Astrocyte (in vitro differentiated cells and primary cell): ENCODE measurements at regions not wholly inside any gene's neighbourhood (a gene's known extent, or its start where the extent isn't known, plus 50 kb on each side); places are given as distances from the start of the nearest gene placed in this dataset.
A peak's percentile ranks its signal among the peaks of the same experiment; 100 is the strongest.

Experiments
- DNase-seq: peaks from one replicate; pipeline ENCODE4 v3.0.0-alpha.2; 2010; ENCODE audit warnings: low read depth
- FAIRE-seq: peaks from 2 replicates; lab custom pipeline; 2011; peaks lifted over from hg19 to GRCh38; lab: Jason Lieb, UNC
- H2AFZ ChIP-seq: 2 replicates; pipeline ENCODE4 v1.6.0; 2012; ENCODE audit warnings: low read depth, low read length, inconsistent platforms
- H3K27ac ChIP-seq: 2 replicates; pipeline ENCODE4 v1.5.1; 2011; ENCODE audit warnings: low read depth, low read length, inconsistent platforms
- H3K27me3 ChIP-seq: 2 replicates; pipeline ENCODE4 v1.6.0; 2011; ENCODE audit warnings: low read length, inconsistent platforms; ENCODE audit not compliant: insufficient read depth
- H3K36me3 ChIP-seq: 2 replicates; pipeline ENCODE4 v1.5.1; 2011; ENCODE audit warnings: low read length, inconsistent platforms; ENCODE audit not compliant: insufficient read depth
- H3K4me1 ChIP-seq: 2 replicates; pipeline ENCODE4 v1.5.1; 2011; ENCODE audit warnings: low read length, inconsistent platforms; ENCODE audit not compliant: insufficient read depth
- H3K4me2 ChIP-seq: 2 replicates; pipeline ENCODE4 v1.6.0; 2012; ENCODE audit warnings: low read length, inconsistent platforms
- H3K4me3 ChIP-seq: 2 replicates; pipeline ENCODE4 v1.5.1; 2011; ENCODE audit warnings: low read depth, mild to moderate bottlenecking, low read length, inconsistent platforms; ENCODE audit not compliant: insufficient read depth
- H3K79me2 ChIP-seq: 2 replicates; pipeline ENCODE4 v1.6.0; 2012; ENCODE audit warnings: mild to moderate bottlenecking, low read length, inconsistent platforms; ENCODE audit not compliant: insufficient read depth
- H3K9ac ChIP-seq: 2 replicates; pipeline ENCODE4 v1.6.0; 2012; ENCODE audit warnings: mild to moderate bottlenecking, low read length, inconsistent platforms
- H3K9me3 ChIP-seq: 2 replicates; pipeline ENCODE4 v1.5.1; 2012; ENCODE audit warnings: low read depth, mild to moderate bottlenecking, low read length, inconsistent platforms; ENCODE audit not compliant: insufficient read depth
- H4K20me1 ChIP-seq: 2 replicates; pipeline ENCODE4 v1.6.0; 2012; ENCODE audit warnings: low read length, inconsistent platforms; ENCODE audit not compliant: insufficient read depth
- H3K27ac Mint-ChIP-seq: one replicate; pipeline ENCODE4 v1.8.0; 2021; ENCODE audit warnings: mild to moderate bottlenecking, mixed read lengths; ENCODE audit not compliant: unreplicated experiment
- H3K27me3 Mint-ChIP-seq: one replicate; pipeline ENCODE4 v1.8.0; 2021; ENCODE audit warnings: low read depth, mixed read lengths; ENCODE audit not compliant: unreplicated experiment
- H3K36me3 Mint-ChIP-seq: one replicate; pipeline ENCODE4 v1.8.0; 2021; ENCODE audit warnings: low read depth, mixed read lengths; ENCODE audit not compliant: unreplicated experiment
- H3K4me1 Mint-ChIP-seq: one replicate; pipeline ENCODE4 v1.8.0; 2021; ENCODE audit warnings: low read depth, mixed read lengths; ENCODE audit not compliant: unreplicated experiment
- H3K4me3 Mint-ChIP-seq: one replicate; pipeline ENCODE4 v1.8.0; 2021; ENCODE audit warnings: mild to moderate bottlenecking, moderate library complexity, mixed read lengths; ENCODE audit not compliant: unreplicated experiment
- H3K9me3 Mint-ChIP-seq: one replicate; pipeline ENCODE4 v1.8.0; 2021; ENCODE audit warnings: mild to moderate bottlenecking, mixed read lengths; ENCODE audit not compliant: unreplicated experiment
- CTCF ChIP-seq: IDR thresholded peaks from 2 replicates; pipeline ENCODE4 v1.5.1; 2011; ENCODE audit warnings: low read depth, mild to moderate bottlenecking, inconsistent platforms, low read length, moderate library complexity; ENCODE audit not compliant: insufficient read depth
- EZH2 ChIP-seq: IDR thresholded peaks from 2 replicates; pipeline ENCODE4 v1.6.1; 2012; ENCODE audit warnings: mild to moderate bottlenecking, low read length, inconsistent platforms; ENCODE audit not compliant: insufficient read depth

- Histone ChIP-seq H3K27ac (no peak overlapping the region), H2AFZ (no peak overlapping the region), H4K20me1 (no peaks in the 10 kb centered on the region), H3K4me3 (no peak overlapping the region), H3K79me2 (no peaks in the 10 kb centered on the region), H3K9me3 (no peaks in the 10 kb centered on the region), H3K27me3 (no peaks in the 10 kb centered on the region), H3K36me3 (no peaks in the 10 kb centered on the region), H3K4me2 (no peak overlapping the region), H3K9ac (no peak overlapping the region), H3K4me1 (no peaks in the 10 kb centered on the region)
- no peak for FAIRE-seq
- peak; percentile 3 for DNase-seq
- Mint-ChIP-seq H3K9me3 (no peaks in the 10 kb centered on the region), H3K4me1 (peaks cover 6% of the 10 kb centered on the region), H3K4me3 (no peak overlapping the region), H3K27ac (no peak overlapping the region), H3K36me3 (no peaks in the 10 kb centered on the region), H3K27me3 (peaks cover 2% of the 10 kb centered on the region)
- TF ChIP-seq EZH2 = no peak
- TF ChIP-seq CTCF = no peak
Measured at GRCh38 chr16:73365016-73365551, 317.2 kb upstream of the ZFHX3 start.

- H3K79me2 ChIP-seq = no peaks in the 10 kb centered on the region
- no peak overlapping the region for H3K27ac ChIP-seq
- H3K4me3 ChIP-seq = no peak overlapping the region
- Mint-ChIP-seq H3K27ac (no peak overlapping the region), H3K36me3 (no peaks in the 10 kb centered on the region), H3K27me3 (peaks cover 2% of the 10 kb centered on the region), H3K4me1 (peaks cover 2% of the 10 kb centered on the region), H3K9me3 (no peaks in the 10 kb centered on the region), H3K4me3 (no peak overlapping the region)
- no peak for DNase-seq
- FAIRE-seq = no peak
- H3K9me3 ChIP-seq = no peaks in the 10 kb centered on the region
- H3K36me3 ChIP-seq = no peaks in the 10 kb centered on the region
- no peak for TF ChIP-seq EZH2
- TF ChIP-seq CTCF = no peak
- H3K4me2 ChIP-seq = no peak overlapping the region
- H2AFZ ChIP-seq = no peak overlapping the region
- no peaks in the 10 kb centered on the region for H3K27me3 ChIP-seq
- no peaks in the 10 kb centered on the region for H3K4me1 ChIP-seq
- no peak overlapping the region for H3K9ac ChIP-seq
- H4K20me1 ChIP-seq = no peaks in the 10 kb centered on the region
Measured at GRCh38 chr16:73364413-73364812, 316.5 kb upstream of the ZFHX3 start.

GRCh38 chr16:73361061-73361460 is 313.1 kb upstream of the ZFHX3 start:
- H3K36me3 ChIP-seq = no peaks in the 10 kb centered on the region
- no peak overlapping the region for H3K4me2 ChIP-seq
- H3K27ac ChIP-seq = no peak overlapping the region
- H3K27me3 ChIP-seq = peaks cover 4% of the 10 kb centered on the region
- no peak for DNase-seq
- no peaks in the 10 kb centered on the region for H3K79me2 ChIP-seq
- no peak overlapping the region for H2AFZ ChIP-seq
- peaks cover 2% of the 10 kb centered on the region for H3K4me1 Mint-ChIP-seq
- no peak overlapping the region for H3K9ac ChIP-seq
- H3K9me3 Mint-ChIP-seq = no peaks in the 10 kb centered on the region
- FAIRE-seq = no peak
- H3K27ac Mint-ChIP-seq = no peak overlapping the region
- H4K20me1 ChIP-seq = no peaks in the 10 kb centered on the region
- H3K27me3 Mint-ChIP-seq = peaks cover 5% of the 10 kb centered on the region
- H3K9me3 ChIP-seq = no peaks in the 10 kb centered on the region
- H3K4me1 ChIP-seq = no peaks in the 10 kb centered on the region
- H3K4me3 Mint-ChIP-seq = no peak overlapping the region
- H3K36me3 Mint-ChIP-seq = no peaks in the 10 kb centered on the region
- TF ChIP-seq EZH2 (no peak), CTCF (no peak)
- H3K4me3 ChIP-seq = no peak overlapping the region
